ENCODE measurements at regions not wholly inside any gene's neighbourhood (a gene's known extent, or its start where the extent isn't known, plus 50 kb on each side); places are given as distances from the start of the nearest gene placed in this dataset.

DNA sequence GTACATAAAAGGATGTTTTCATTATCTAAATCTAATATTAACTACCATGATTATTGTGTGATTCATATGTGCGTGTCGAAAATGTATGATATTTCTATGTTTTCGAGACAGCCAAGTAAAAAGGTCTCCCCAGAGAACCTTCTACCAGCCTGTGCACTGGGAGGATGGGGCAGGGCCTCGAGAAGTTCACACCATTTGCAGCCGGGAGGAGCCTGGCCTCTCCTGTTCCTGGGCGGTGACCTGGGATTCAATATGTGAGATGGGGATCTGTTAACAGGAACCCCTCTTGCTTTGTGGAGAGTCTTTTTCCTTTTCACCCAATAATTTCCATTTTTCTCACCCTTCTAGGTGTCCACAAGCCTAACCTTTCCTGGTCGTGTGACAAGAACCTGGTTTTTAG is 189.3 kb downstream of the IPO8 start:
- no peak for DNase-seq

- DNase-seq = no peak
Observed at GRCh38 chr12:30501718-30502117, 194.0 kb downstream of the IPO8 start.

DNA sequence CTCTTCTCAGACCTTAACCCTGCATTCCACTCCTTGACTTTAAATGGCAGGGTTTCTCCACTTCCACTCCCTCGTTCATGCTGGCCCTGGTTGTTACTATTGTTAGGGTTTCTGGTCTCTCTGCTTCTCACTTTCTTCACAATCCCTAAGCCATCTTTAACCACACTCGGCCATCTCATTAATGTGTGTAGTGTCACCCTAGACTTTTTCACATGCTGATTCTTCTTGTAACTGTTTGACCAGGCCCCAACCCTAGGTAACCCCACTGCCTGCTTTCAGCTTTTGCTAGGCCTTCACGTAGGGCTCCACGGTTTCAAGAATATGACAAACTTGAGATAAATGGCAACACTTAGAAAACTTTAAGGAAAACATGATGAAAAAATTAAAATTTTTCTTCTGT is 195.1 kb downstream of the IPO8 start:
- no peak for DNase-seq

DNA sequence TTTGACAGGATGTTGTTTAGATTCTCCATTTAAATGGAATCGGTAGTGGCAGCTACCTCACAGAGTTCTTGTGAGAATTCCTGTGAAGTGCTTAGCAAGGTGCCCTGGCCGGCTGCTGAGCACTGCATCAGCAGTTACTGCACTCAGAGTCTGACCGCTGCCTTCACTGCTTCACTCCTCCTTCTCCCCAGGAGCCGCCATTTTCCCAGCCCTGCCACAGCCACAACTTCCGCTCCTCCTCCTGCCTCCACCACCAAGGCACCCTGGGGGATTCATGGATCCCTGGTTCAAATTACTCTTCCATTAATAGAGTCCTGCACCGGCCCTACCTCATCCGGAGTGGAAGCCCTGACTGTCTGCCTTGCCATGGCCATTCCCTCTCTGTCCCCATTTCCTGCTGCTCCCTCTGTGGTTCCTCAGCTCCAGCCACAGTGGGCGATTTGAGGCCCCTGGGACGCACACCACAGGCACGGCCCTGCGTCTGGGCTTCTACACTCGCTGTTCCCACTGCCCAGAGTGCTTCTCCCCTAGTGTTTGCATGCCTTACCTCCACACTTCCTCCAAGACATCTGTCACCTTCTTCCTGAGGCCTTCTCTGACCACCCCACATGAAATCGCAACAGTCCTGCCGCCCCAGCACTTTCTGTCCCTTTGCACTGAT is 210.3 kb downstream of the IPO8 start:
- no peak for DNase-seq

DNA sequence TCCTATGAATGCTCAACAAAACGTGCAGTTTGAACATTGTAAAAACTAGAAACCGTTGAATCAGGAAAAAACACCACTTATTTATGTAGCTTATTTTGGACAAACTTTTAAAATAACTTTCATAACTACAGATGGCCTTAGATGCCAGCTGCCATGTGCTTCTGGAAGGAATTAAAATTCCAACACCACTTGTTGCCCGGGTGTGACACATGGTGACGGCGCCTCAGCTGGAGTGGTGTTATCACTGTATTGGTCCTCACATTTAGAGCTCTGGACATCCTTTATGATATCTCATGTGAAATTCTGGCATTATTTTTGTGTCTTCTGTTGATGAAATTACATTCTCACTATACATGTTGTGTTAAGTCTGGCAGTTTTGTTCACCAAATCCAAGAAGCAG is 211.0 kb downstream of the IPO8 start:
- no peak for DNase-seq

DNA sequence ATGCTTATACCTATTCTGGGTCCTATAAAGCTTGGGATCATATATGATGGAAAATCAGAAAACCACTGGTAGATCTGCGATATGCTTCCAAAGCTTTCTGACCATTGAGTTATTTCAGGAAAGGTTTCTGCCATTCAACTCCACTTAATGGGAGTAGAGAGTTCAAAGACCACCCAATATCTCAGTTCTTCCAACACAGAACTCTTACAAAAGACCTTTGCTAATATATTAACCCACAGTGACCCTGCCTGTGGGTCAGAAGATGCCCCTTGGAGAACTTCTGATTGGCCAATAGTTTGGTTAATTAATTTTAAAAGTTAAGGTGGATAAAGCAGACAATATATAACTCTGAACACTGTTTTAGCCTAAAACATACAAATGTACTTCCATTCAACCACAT is 213.0 kb downstream of the IPO8 start:
- DNase-seq = no peak

GRCh38 chr12:30473274-30473673 is 222.4 kb downstream of the IPO8 start:
- DNase-seq = no peak

DNA sequence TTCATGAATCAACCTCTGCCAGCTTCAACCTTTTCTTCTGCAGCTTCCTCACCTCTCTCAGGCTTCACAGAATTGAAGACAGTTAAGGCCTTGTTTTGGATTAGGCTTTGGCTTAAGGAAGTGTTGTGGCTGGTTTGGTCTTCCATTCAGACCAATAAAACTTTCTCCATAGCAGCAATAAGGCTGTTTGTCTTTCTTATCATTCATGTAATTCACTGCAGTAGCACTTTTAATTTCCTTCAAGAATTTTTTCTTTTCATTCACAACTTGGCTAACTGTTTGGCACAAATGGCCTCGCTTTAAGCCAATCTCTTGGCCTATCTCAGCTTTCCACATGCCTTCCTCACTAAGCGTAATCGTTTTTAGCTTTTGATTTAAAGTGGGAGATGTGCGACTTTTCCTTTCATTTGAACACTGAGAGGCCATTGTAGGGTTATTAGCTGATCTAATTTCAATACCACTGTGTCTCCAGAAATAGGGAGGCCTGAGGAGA is 229.5 kb downstream of the IPO8 start:
- no peak for DNase-seq

DNA sequence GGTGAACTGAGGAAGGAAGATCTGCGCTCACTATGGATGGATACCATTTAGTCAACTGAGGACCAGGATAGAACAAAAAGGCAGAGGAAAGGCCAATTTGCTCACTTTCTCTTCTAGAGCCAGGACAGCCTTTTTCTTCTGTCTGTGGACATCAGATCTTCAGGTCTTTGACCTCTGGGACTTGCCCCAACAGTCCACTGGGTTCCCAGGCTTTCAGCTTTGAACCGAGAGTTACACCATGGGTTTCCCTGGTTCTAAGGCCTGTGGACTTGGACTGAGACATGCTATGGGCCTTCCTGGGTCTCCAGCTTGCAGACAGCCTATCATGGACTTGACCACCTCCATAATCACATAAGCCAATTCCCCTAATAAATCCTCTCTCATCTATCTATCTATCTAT is 232.0 kb downstream of the IPO8 start:
- no peak for DNase-seq

DNA sequence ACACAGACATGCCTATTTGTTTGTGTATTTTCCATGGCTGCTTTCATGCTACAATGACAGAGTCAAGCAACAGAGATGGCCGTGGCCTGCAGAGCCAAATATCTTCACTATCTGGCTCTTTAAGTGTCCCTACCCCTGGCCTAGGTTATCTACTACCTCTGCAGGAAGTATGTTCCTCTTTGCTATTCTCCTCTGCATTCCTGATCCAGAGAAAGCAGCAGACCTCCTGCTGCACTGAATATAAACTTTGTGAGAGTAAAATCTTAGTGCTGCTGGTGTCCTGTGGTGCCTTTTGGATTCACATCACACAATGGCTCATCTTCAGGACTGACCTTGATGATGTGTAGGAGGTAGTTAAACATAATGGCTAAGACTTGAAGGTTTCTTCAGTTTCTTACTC is 233.4 kb downstream of the IPO8 start:
- no peak for DNase-seq

DNA sequence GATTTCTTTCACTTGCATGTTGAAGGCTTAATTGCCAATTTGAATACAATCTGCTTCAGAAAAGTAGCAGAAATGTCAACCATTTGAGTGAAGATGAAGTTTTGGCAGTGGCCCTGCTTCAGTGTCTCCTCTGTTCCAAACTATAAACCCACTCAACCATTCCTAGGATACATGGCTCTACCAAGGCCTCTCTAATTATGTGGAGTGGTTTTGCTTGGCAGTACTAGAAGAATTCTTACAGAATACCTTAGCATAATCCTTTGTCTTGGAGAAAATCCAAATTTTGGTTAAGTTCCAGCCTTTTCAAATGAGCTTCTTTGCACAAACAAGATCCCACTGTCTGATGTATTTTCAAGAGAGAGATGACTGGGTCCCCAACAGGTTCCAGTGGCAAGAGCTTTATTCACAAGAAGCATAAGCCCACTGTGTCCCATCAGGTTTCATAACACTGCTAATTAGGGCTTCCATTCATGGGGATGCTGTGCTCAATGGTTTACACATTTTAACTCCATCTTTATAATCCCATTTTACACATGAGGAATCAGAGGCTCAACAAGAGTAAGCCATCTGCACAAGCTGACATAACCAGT is 234.5 kb downstream of the IPO8 start:
- DNase-seq = no peak

DNA sequence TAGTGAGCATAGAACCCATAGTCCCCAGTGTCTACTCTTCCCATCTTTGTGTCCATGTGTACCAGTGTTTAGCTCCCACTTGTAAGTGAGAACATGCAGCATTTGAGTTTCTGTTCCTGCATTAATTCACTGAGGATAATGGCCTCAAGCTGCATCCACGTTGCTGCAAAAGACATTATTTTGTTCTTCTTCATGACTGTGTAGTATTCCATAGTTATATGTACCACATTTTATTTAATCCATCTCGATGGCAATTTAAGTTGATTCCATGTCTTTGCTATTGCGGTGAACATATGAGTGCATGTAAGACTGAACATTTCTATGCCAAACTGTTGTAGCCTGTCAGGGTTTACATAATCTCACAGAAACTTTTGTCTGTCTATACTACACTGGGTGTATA is 237.2 kb downstream of the IPO8 start:
- DNase-seq = no peak

GRCh38 chr12:30457621-30458289 is 237.9 kb downstream of the IPO8 start:
- DNase-seq = no peak

- no peak for DNase-seq
Observed at GRCh38 chr12:30450872-30451271, 244.8 kb downstream of the IPO8 start.

DNA sequence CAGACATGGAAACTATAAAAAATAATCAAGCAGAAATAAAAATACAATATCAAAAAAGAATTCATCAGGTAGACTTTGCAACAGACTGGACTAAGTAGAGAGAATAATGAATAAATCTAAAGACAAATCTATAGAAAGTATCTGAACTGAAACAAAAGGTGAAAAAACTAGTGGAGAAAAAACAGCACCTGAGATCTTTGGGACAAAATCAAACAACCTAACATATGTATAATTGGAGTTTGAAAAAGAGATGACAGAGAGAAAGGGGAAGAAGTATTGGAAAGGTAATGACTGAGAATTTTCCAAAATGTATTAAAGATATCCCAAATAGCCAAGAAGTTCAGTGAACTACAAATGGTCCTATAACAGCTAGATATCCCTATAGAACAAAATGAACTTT is 245.4 kb downstream of the IPO8 start:
- no peak for DNase-seq

DNA sequence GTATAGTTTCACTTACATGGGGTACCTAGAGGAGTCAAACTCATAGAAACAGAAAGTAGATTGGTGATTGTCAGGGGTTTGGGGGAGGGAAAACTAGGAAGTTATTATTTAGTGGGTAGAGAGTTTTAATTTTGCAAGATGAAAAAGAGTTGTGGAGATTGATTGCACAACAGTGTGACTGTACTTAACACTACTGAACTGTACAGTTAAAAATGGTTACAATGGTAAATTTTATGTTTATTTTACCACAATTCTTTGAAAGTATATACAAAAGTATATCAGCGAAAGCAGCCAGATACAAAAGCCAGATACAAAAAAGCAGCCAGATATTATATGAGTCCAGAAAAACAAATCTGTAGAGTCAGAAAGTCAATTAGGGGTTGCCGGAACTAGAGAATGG is 247.6 kb downstream of the IPO8 start:
- DNase-seq = no peak

GRCh38 chr12:30447061-30447750 is 248.5 kb downstream of the IPO8 start:
- no peak for DNase-seq

DNA sequence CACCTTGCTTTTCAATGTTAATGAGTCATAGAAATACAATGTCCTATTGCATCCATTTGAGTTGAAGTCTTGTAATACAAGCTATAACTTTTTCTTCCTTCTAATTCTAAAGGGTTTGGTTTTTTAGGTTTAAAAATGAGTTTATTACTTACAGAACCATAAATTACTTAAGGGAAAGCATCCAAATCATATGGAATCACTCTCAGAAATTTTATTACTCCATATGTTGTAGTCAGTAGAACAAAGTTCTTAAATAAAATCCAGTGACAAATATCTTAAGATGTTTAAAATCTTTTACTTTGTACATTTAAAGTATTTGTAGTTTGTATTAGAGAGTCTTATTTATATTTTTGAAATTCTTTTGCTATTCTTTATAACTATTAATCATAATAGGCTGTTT is 253.2 kb downstream of the IPO8 start:
- DNase-seq = no peak

DNA sequence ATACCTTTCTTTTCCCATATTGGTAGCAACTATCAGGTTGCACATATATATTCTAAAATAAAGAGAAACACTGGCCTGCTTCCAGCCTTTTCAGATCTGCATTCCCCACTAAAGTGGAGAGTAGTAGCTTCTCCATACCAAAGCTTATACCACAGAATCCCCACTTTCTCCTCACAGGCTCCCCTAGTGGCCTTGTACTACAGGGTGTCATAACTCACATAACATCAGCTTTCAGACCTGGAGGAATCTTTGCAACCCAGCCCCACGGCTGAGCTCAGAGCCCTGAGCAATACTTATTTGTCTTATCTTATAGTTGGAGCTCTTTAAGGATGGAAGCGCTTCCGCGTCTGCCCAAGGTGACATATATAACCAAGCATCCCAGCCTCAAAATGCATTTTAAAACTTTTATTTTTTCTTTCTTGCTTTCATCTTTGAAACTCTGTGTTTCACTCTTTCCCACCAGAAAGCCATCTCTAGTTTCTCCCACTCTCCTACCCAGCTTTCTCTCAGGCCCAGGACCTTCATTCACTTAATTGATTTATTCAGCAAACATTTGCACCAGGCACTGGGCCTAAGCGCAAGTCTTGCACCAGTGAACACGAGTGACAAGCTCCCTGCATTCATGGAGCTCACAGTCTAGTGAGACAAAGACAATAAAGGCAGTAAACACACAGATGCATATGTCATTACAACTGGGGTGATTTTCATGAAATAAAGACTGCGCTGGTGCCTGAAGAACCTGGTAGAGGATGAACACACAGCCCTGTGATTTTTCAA is 254.7 kb downstream of the IPO8 start:
- DNase-seq = no peak

DNA sequence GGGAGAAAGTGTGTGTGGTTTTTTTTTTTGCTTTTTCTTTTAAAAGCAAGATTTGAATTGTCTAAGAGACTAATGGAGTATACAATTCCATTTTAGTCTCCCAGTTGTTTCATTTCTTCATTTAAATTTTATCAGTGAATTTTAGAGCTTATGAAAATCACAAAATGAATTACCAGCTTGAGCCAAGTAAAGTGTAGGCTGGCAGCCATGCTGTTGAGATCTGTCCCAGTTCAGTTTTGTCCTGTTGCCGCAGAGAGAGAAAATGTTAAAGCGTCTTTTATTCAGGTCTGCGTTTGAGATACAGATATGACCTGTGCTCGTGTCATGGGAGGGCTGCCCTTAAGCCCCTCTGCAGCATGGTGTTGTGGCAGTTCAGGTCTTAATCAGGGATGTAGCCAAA is 256.5 kb downstream of the IPO8 start:
- DNase-seq = no peak

DNA sequence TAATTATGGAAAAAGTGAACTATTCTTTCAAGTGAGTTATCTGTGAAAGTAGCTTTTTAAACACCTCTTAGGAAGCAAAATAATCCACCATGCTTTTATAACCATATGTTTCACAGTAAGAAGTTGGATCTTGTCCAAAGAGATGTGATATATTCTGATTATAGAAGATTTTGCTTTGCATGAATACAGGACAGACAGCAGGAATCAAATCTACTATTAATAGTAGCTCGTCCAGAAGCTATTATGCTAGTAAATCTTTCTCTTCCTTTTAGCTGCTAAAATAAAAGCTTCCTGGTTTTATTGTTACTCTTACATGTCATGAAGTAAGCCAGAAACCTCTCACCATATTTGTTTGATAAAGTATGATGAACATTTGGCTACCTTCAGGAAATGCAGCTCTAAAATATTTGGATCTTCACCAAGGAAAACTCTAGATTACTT is 257.0 kb downstream of the IPO8 start:
- DNase-seq = no peak

DNA sequence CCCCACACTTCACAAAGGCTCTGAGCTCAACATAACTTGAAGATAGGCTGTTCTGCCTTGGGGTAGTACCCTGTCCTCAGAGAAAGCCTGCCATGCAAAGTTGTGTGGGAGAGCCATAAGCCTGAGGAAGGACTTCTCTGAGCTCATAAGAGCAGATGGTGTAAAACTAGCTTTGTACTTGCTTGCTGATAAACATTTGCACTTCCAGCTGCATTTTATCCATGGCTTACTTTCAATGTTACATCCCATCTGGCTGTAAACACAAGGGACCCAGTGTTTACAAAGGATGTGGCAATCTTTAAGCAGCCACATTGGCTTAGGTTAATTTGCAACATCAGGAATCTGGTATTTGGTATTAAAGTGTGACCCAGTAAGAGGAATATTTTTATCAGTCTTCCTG is 258.1 kb downstream of the IPO8 start:
- no peak for DNase-seq

DNA sequence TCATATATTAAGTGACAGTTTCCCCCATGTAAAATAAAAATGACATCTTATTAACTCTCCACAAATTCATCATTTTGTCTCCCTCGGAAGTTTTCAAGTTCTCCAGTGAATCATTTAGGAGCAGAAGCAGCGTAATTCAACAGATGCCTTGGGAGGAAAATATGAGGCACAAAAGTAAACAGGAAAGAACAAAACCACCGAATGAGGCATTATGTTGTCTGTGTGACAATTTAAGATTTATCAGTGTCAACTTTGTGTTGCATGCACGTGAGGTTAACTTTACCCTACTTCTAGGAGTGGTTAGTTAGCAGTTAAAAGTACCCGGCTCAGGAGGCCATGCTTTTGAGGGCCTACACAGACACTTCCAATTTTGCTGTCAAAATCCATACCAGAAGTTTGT is 258.6 kb downstream of the IPO8 start:
- no peak for DNase-seq

All from NK-92 treated with Interleukin-12 subunit alpha and Interleukin-12 subunit beta, amount 100 ng/mL, for 24 hours (cell line).